Neural progenitor cell (in vitro differentiated cells): ENCODE measurements at regions not wholly inside any gene's neighbourhood (a gene's known extent, or its start where the extent isn't known, plus 50 kb on each side); places are given as distances from the start of the nearest gene placed in this dataset.

Experiments
- DNase-seq: peaks from one replicate; pipeline ENCODE4 v3.0.0-alpha.2; 2016; ENCODE audit warnings: low spot score
- H2AFZ ChIP-seq: fragments of 200-600 bp; sonication (generic); replicated peaks from 2 replicates; pipeline ENCODE4 v1.6.1; 2016; ENCODE audit warnings: antibody characterized with exemption
- H3F3A ChIP-seq: fragments of 200-600 bp; sonication (generic); 2 replicates; pipeline ENCODE4 v1.6.1; 2016; ENCODE audit warnings: antibody characterized with exemption, low read depth
- H3K27ac ChIP-seq: fragments of 200-600 bp; sonication (generic); 2 replicates; pipeline ENCODE4 v1.5.1; 2016; ENCODE audit warnings: mild to moderate bottlenecking
- H3K27me3 ChIP-seq: fragments of 200-600 bp; sonication (generic); 2 replicates; pipeline ENCODE4 v1.6.1; 2016; ENCODE audit warnings: mild to moderate bottlenecking, moderate library complexity
- H3K36me3 ChIP-seq: fragments of 200-600 bp; sonication (generic); 2 replicates; pipeline ENCODE4 v1.5.1; 2016
- H3K4me1 ChIP-seq: fragments of 200-600 bp; sonication (generic); 2 replicates; pipeline ENCODE4 v1.6.1; 2016; ENCODE audit warnings: mixed run types
- H3K4me2 ChIP-seq: fragments of 200-600 bp; sonication (generic); 2 replicates; pipeline ENCODE4 v1.6.1; 2016
- H3K4me3 ChIP-seq: fragments of 200-600 bp; sonication (generic); 2 replicates; pipeline ENCODE4 v1.5.1; 2016
- H3K79me2 ChIP-seq: fragments of 200-600 bp; sonication (generic); 2 replicates; pipeline ENCODE4 v1.6.1; 2016; ENCODE audit warnings: low read depth
- H3K9ac ChIP-seq: fragments of 200-600 bp; sonication (generic); 2 replicates; pipeline ENCODE4 v1.6.1; 2016
- H3K9me3 ChIP-seq: fragments of 200-600 bp; sonication (generic); 2 replicates; pipeline ENCODE4 v1.5.1; 2016; ENCODE audit warnings: low read depth
- H4K20me1 ChIP-seq: fragments of 200-600 bp; sonication (generic); 2 replicates; pipeline ENCODE4 v1.6.1; 2016; ENCODE audit warnings: low read depth
- H3K27ac Mint-ChIP-seq: 3 replicates; pipeline ENCODE4 v1.8.0; 2021; ENCODE audit warnings: mixed read lengths
- H3K27me3 Mint-ChIP-seq: 2 replicates; pipeline ENCODE4 v1.8.0; 2022; ENCODE audit warnings: low read depth, mild to moderate bottlenecking, inconsistent platforms, moderate library complexity, mixed read lengths; ENCODE audit not compliant: insufficient read depth
- H3K36me3 Mint-ChIP-seq: 3 replicates; pipeline ENCODE4 v1.8.0; 2021; ENCODE audit warnings: mixed read lengths
- H3K4me1 Mint-ChIP-seq: 3 replicates; pipeline ENCODE4 v1.8.0; 2021; ENCODE audit warnings: mixed read lengths
- H3K4me3 Mint-ChIP-seq: 3 replicates; pipeline ENCODE4 v1.8.0; 2021; ENCODE audit warnings: mild to moderate bottlenecking, moderate library complexity, mixed read lengths
- H3K9me3 Mint-ChIP-seq: 3 replicates; pipeline ENCODE4 v1.8.0; 2020; ENCODE audit warnings: mixed read lengths
- CTCF ChIP-seq: fragments of 200-600 bp; sonication (generic); IDR thresholded peaks from 2 replicates; pipeline ENCODE4 v1.5.1; 2017; ENCODE audit warnings: antibody characterized with exemption, mild to moderate bottlenecking
- EZH2 ChIP-seq: fragments of 200-600 bp; sonication (generic); IDR thresholded peaks from 2 replicates; pipeline ENCODE4 v1.6.1; 2017; ENCODE audit warnings: antibody characterized with exemption, mild to moderate bottlenecking, moderate library complexity
- EZH2phosphoT487 ChIP-seq: fragments of 200-600 bp; sonication (generic); IDR thresholded peaks from 2 replicates; pipeline ENCODE4 v1.6.1; 2017; ENCODE audit warnings: antibody characterized with exemption

- Mint-ChIP-seq H3K4me1 (peaks cover 7% of the 10 kb centered on the region), H3K27ac (no peak overlapping the region), H3K9me3 (peaks cover 17% of the 10 kb centered on the region), H3K36me3 (peaks cover 6% of the 10 kb centered on the region), H3K27me3 (peaks cover 2% of the 10 kb centered on the region), H3K4me3 (no peak overlapping the region)
- no peak overlapping the region for H3K27ac ChIP-seq
- no peak for DNase-seq
- H3K9ac ChIP-seq, result no peak overlapping the region
- H3K4me3 ChIP-seq, result no peak overlapping the region
- no peak overlapping the region for H2AFZ ChIP-seq
- TF ChIP-seq CTCF (no peak), EZH2 (no peak), EZH2phosphoT487 (no peak)
- peaks cover 9% of the 10 kb centered on the region for H3K4me1 ChIP-seq
- H3K27me3 ChIP-seq, result no peaks in the 10 kb centered on the region
- H3K79me2 ChIP-seq, result no peaks in the 10 kb centered on the region
- no peaks in the 10 kb centered on the region for H3K9me3 ChIP-seq
- H3K4me2 ChIP-seq, result no peak overlapping the region
- no peaks in the 10 kb centered on the region for H4K20me1 ChIP-seq
- H3K36me3 ChIP-seq, result no peaks in the 10 kb centered on the region
- no peaks in the 10 kb centered on the region for H3F3A ChIP-seq
Observed at GRCh38 chr4:154009788-154010187, 220.9 kb upstream of the SFRP2 start.

- peaks cover 17% of the 10 kb centered on the region for H3K9me3 Mint-ChIP-seq
- H3K9ac ChIP-seq, result no peak overlapping the region
- TF ChIP-seq CTCF, result no peak
- TF ChIP-seq EZH2phosphoT487, result no peak
- TF ChIP-seq EZH2, result no peak
- H3K36me3 Mint-ChIP-seq, result peaks cover 6% of the 10 kb centered on the region
- peaks cover 2% of the 10 kb centered on the region for H3K4me1 Mint-ChIP-seq
- no peaks in the 10 kb centered on the region for H3K36me3 ChIP-seq
- no peaks in the 10 kb centered on the region for H3F3A ChIP-seq
- no peaks in the 10 kb centered on the region for H3K27me3 ChIP-seq
- H3K27me3 Mint-ChIP-seq, result peaks cover 2% of the 10 kb centered on the region
- no peaks in the 10 kb centered on the region for H3K9me3 ChIP-seq
- no peak for DNase-seq
- peaks cover 3% of the 10 kb centered on the region for H3K4me1 ChIP-seq
- H2AFZ ChIP-seq, result no peak overlapping the region
- H3K27ac ChIP-seq, result no peak overlapping the region
- no peaks in the 10 kb centered on the region for H3K79me2 ChIP-seq
- no peak overlapping the region for H3K4me3 Mint-ChIP-seq
- H4K20me1 ChIP-seq, result no peaks in the 10 kb centered on the region
- no peak overlapping the region for H3K4me2 ChIP-seq
- no peak overlapping the region for H3K4me3 ChIP-seq
- no peak overlapping the region for H3K27ac Mint-ChIP-seq
Observed at GRCh38 chr4:154009191-154009590, 220.3 kb upstream of the SFRP2 start.

- Histone ChIP-seq H4K20me1 (no peaks in the 10 kb centered on the region), H3K9me3 (no peaks in the 10 kb centered on the region), H3F3A (no peaks in the 10 kb centered on the region), H3K4me3 (no peak overlapping the region), H3K27ac (no peak overlapping the region), H3K79me2 (no peaks in the 10 kb centered on the region), H3K9ac (no peak overlapping the region), H3K27me3 (no peaks in the 10 kb centered on the region), H3K4me2 (no peak overlapping the region), H3K4me1 (no peaks in the 10 kb centered on the region), H3K36me3 (no peaks in the 10 kb centered on the region), H2AFZ (no peak overlapping the region)
- no peaks in the 10 kb centered on the region for H3K36me3 Mint-ChIP-seq
- H3K27ac Mint-ChIP-seq, result no peak overlapping the region
- no peaks in the 10 kb centered on the region for H3K27me3 Mint-ChIP-seq
- TF ChIP-seq EZH2phosphoT487 (no peak), CTCF (no peak), EZH2 (no peak)
- H3K9me3 Mint-ChIP-seq, result peaks cover 10% of the 10 kb centered on the region
- no peak overlapping the region for H3K4me3 Mint-ChIP-seq
- peaks cover 2% of the 10 kb centered on the region for H3K4me1 Mint-ChIP-seq
- no peak for DNase-seq
Observed at GRCh38 chr4:154005171-154005520, 216.3 kb upstream of the SFRP2 start.
